AG04450 (cell line): ENCODE measurements at regions not wholly inside any gene's neighbourhood (a gene's known extent, or its start where the extent isn't known, plus 50 kb on each side); places are given as distances from the start of the nearest gene placed in this dataset.
"Not testable (repeated sequence)": the region's sequence is repeated elsewhere in the genome, so short reads cannot be mapped to it uniquely, and the experiment has no call there.

Source experiments
- CTCF ChIA-PET: fragments of 300-600, 350-600 bp; formaldehyde crosslinking; extraction: SDS; loops from one replicate; lab custom pipeline; 2022; ENCODE audit warnings: antibody characterized with exemption, inconsistent platforms; lab: Charles Lee
- POLR2A ChIA-PET: fragments of 350-600 bp; formaldehyde crosslinking; extraction: SDS; loops from one replicate; lab custom pipeline; 2021; ENCODE audit warnings: antibody characterized with exemption, inconsistent platforms; lab: Yijun Ruan, JAX
- DNase-seq: peaks from one replicate; pipeline ENCODE4 v3.0.0-alpha.2; 2011; ENCODE audit warnings: low read depth, low spot score
- H3K27ac ChIP-seq: one replicate; pipeline ENCODE4 v1.5.1; 2012; ENCODE audit warnings: low read depth, low read length, control low read depth
- H3K27me3 ChIP-seq: one replicate; pipeline ENCODE4 v1.6.0; 2012; ENCODE audit warnings: low read length; ENCODE audit not compliant: control insufficient read depth, insufficient read depth
- H3K4me3 ChIP-seq: 2 replicates; pipeline ENCODE4 v1.5.1; 2011; ENCODE audit warnings: mild to moderate bottlenecking, low read depth, low read length, control low read depth
- H3K9me3 ChIP-seq: 2 replicates; pipeline ENCODE4 v1.5.1; 2012; ENCODE audit warnings: low read length; ENCODE audit not compliant: control insufficient read depth, insufficient read depth
- TF ChIP-seq, protein P1 (sequence below): IDR thresholded peaks from 2 replicates; pipeline ENCODE4 v1.5.1; 2011; ENCODE audit warnings: low read depth, low read length, control low read depth, inconsistent platforms

DNA sequence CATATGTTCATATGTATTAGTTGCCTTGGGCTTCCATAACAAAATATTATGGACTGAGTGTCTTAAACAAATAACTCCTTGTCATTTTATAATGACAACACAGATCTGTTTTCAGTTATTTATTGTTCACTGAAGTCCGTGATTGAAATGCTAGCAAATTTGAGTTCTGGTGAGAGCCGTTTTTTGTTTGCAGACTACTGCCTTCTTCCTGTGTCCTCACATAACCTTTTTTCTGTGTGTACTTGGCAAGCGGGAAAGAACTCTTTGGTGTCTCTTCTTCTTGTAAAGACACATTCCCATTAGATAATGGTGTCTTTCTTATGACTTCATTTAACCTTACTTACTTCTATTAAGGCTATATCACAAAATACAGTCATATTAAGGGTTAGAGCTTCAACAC, 482.9 kb upstream of the EYS start:
- CTCF ChIA-PET: no interaction called here
- Histone ChIP-seq H3K27ac (no peak overlapping the region), H3K4me3 (no peak overlapping the region), H3K9me3 (no peaks in the 10 kb centered on the region), H3K27me3 (no peaks in the 10 kb centered on the region)
- no peak for DNase-seq
- TF ChIP-seq, protein P1, sequence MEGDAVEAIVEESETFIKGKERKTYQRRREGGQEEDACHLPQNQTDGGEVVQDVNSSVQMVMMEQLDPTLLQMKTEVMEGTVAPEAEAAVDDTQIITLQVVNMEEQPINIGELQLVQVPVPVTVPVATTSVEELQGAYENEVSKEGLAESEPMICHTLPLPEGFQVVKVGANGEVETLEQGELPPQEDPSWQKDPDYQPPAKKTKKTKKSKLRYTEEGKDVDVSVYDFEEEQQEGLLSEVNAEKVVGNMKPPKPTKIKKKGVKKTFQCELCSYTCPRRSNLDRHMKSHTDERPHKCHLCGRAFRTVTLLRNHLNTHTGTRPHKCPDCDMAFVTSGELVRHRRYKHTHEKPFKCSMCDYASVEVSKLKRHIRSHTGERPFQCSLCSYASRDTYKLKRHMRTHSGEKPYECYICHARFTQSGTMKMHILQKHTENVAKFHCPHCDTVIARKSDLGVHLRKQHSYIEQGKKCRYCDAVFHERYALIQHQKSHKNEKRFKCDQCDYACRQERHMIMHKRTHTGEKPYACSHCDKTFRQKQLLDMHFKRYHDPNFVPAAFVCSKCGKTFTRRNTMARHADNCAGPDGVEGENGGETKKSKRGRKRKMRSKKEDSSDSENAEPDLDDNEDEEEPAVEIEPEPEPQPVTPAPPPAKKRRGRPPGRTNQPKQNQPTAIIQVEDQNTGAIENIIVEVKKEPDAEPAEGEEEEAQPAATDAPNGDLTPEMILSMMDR: no peak
- POLR2A ChIA-PET: no interaction called here

DNA sequence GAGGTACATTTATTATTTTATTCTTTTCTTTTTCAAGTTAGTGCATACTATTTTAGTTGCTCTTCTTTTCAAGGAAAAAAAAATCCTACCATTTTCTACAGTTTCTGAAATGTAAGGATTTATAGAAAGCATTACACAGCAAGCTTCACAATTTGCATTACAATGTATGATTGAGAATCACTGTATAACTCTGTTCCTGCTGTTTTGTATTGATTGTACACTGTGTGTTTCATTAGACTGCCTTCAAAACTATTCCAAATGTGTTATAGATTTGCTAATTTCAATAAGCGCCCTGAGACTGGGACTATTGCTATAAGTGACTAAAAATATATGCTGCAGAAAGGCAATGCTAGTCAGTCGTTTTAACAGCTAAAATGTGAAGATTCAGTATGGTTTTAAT, 479.7 kb upstream of the EYS start:
- Histone ChIP-seq H3K4me3 (no peak overlapping the region), H3K9me3 (no peaks in the 10 kb centered on the region), H3K27ac (no peak overlapping the region), H3K27me3 (no peaks in the 10 kb centered on the region)
- DNase-seq: no peak
- TF ChIP-seq, protein P1: no peak
- ChIA-PET CTCF (no interaction called here), POLR2A (no interaction called here)

DNA sequence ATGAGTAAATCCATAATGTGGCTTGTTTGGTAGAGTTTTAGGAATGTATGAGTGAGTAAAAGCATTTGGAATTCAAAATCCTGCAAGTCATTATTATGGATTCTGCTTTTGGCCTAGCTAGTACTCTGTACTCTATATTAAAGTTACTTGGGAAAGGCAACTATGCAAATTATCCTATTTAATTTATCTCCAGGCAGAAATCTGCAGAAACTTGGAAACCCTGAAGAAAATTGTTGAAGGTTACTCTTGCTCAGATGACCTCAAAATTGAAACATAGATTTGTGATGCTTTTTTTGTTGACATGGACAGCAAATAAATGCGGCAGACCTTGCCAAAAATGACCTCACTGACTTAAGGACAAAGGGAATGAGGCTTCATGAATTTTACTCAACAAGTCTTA, 477.1 kb upstream of the EYS start:
- Histone ChIP-seq H3K27ac (no peak overlapping the region), H3K27me3 (no peaks in the 10 kb centered on the region), H3K4me3 (no peak overlapping the region), H3K9me3 (no peaks in the 10 kb centered on the region)
- peak; percentile 27 for DNase-seq
- TF ChIP-seq, protein P1: no peak
- POLR2A ChIA-PET: interaction anchor here (0.7 kb wide), 1 partner anchor 1247 kb away, joined by 3 read pairs; no protein-coding TSS in a partner anchor
- CTCF ChIA-PET: no interaction called here

DNA sequence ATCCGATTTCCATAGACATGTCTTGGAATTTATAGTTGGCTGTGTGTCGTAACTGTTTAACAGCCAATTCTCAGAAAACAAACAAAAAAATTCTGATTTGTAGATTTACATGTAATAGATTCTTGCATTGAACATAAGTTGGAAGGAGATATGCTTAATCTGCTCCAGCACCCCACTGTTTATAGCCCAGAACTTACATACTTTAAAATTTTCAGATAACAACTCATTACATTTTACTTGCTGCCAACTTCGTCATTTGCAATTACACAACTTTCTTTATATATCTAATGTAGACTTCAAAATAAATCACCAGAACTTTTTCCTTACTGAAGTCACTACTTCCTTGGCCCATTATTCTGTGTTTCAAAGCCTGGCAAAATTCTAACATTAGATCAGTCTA, 472.3 kb upstream of the EYS start:
- Histone ChIP-seq H3K4me3 (no peak overlapping the region), H3K9me3 (no peaks in the 10 kb centered on the region), H3K27me3 (no peaks in the 10 kb centered on the region), H3K27ac (no peak overlapping the region)
- ChIA-PET POLR2A (no interaction called here), CTCF (no interaction called here)
- DNase-seq: peak; percentile 1
- TF ChIP-seq, protein P1: no peak

DNA sequence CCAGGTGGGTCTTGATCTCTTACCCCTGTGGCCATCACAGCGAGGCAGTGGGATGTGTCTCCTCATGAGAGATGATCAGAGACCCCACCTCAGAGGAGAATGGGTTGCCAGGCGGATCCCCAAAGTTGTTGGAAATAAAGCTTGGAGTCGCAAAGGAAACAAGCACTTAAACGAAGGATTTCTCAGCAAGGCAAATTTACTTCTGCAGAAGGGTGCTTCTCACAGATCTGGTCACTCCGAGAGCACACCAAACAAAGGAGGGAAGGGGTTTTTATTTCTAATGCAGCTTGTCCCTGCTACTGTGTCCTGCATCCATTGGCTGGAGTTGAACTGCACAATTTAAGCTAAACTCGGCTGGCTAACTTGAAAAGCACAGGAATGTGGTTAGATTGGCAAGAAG, 466.6 kb upstream of the EYS start:
- H3K27me3 ChIP-seq: no peaks in the 10 kb centered on the region
- no peak for DNase-seq
- H3K9me3 ChIP-seq: peaks cover 7% of the 10 kb centered on the region; the same call in 1 of the 2 replicates
- ChIA-PET POLR2A (no interaction called here), CTCF (no interaction called here)
- no peak overlapping the region for H3K27ac ChIP-seq
- TF ChIP-seq, protein P1: no peak
- H3K4me3 ChIP-seq: no peak overlapping the region

DNA sequence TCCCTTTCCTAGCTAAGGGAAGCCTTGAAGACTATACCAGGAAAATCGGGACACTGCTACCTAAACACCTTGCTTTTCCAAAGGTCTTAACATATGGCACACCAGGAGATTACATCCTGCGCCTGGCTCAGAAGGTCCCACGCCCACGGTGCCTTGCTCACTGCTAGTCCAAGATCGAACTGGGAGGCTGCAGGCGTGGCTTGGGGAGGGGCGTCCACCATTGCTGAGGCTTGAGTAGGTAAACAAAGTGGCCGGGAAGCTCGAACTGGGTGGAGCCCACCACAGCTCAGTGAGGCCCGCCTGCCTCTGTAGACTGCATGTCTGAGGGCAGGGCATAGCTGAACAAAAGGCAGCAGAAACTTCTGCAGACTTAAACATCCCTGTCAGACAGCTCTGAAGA, 459.7 kb upstream of the EYS start:
- POLR2A ChIA-PET, CTCF ChIA-PET, DNase-seq, H3K27ac ChIP-seq, H3K9me3 ChIP-seq, H3K27me3 ChIP-seq, H3K4me3 ChIP-seq: not testable (repeated sequence)
